Omental fat pad (tissue), 3 donors: ENCODE measurements at regions not wholly inside any gene's neighbourhood (a gene's known extent, or its start where the extent isn't known, plus 50 kb on each side); places are given as distances from the start of the nearest gene placed in this dataset.

ENCODE experiments used
- ATAC-seq: fragments of 150-250 bp; one replicate; pipeline ENCODE4 v1.9.1; 2016; ENCODE audit warnings: mild to moderate bottlenecking, moderate library complexity; ENCODE audit not compliant: low FRiP score
- DNase-seq: peaks from one replicate; pipeline ENCODE4 v3.0.0-alpha.2; 2019; ENCODE audit warnings: low spot score
- CTCF ChIP-seq, 3 donors: fragments of 450-650 bp; IDR thresholded peaks; one replicate each; pipeline ENCODE4 v1.5.1; 2016 to 2017; ENCODE audit warnings: antibody characterized with exemption in 3 of 3, mild to moderate bottlenecking in 3 of 3, moderate library complexity in 2 of 3

GRCh38 chr2:215782295-215782694, 231.1 kb downstream of the MREG start:
- no peak for TF ChIP-seq CTCF (IDR thresholded peaks at IDR 0.05)

GRCh38 chr2:215780907-215781685, 232.3 kb downstream of the MREG start:
- ATAC-seq, result no peak
- TF ChIP-seq CTCF (IDR thresholded peaks at IDR 0.05), result no peak

More at GRCh38 chr2:215782295-215782694, 231.1 kb downstream of the MREG start:
- DNase-seq, result no peak
- ATAC-seq, result no peak

GRCh38 chr2:215780313-215780712, 233.0 kb downstream of the MREG start:
- no peak for ATAC-seq
- DNase-seq, result no peak
- TF ChIP-seq CTCF (IDR thresholded peaks at IDR 0.05), result no peak

More at GRCh38 chr2:215780907-215781685, 232.3 kb downstream of the MREG start:
- DNase-seq, result no peak

GRCh38 chr2:215779912-215780311, 233.4 kb downstream of the MREG start:
- TF ChIP-seq CTCF (IDR thresholded peaks at IDR 0.05), result no peak
- ATAC-seq, result no peak
- no peak for DNase-seq

- TF ChIP-seq CTCF (IDR thresholded peaks at IDR 0.05), result no peak
- DNase-seq, result no peak
- ATAC-seq, result no peak
Measured at GRCh38 chr2:215777465-215778044, 235.8 kb downstream of the MREG start.

- TF ChIP-seq CTCF (IDR thresholded peaks at IDR 0.05), result no peak
- DNase-seq, result no peak
- ATAC-seq, result no peak
Measured at GRCh38 chr2:215775106-215775505, 238.2 kb downstream of the MREG start.

- ATAC-seq (no peak), DNase-seq (no peak)
Measured at GRCh38 chr2:215773728-215774127, 239.6 kb downstream of the MREG start.

More at GRCh38 chr2:215773728-215774127, 239.6 kb downstream of the MREG start:
- TF ChIP-seq CTCF (IDR thresholded peaks at IDR 0.05), result no peak
